SIG-M5 treated with dmso at 0.1 percent for 504 hours (cell line): ENCODE measurements at regions not wholly inside any gene's neighbourhood (a gene's known extent, or its start where the extent isn't known, plus 50 kb on each side); places are given as distances from the start of the nearest gene placed in this dataset.

Experiments used
- DNase-seq: peaks from one replicate; lab custom pipeline; 2025; ENCODE audit not compliant: unreplicated experiment; lab: John Stamatoyannopoulos, UW

DNA sequence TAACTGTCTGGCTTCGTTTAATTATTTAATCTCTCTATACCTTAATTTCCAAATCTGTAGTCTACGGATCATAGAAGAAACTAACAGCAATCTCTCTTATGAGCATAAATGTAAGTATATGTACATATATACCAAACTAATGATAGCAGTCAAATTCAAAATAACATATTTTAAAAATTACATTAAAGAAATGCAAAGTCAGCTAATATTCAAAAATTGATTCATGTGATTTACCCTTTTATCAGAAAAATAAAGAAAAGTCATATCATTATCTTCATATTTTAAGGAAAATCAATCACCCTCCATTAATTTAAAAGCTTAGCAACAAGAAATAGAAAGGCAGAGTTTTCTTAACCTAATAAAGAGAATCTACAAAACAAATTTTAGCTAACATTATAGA is 575.9 kb downstream of the IRS1 start:
- DNase-seq: no peak

GRCh38 chr2:226220511-226220910 is 579.1 kb downstream of the IRS1 start:
- no peak for DNase-seq

- no peak for DNase-seq
These were observed 582.4 kb downstream of the IRS1 start for GRCh38 chr2:226217191-226217590.

DNA sequence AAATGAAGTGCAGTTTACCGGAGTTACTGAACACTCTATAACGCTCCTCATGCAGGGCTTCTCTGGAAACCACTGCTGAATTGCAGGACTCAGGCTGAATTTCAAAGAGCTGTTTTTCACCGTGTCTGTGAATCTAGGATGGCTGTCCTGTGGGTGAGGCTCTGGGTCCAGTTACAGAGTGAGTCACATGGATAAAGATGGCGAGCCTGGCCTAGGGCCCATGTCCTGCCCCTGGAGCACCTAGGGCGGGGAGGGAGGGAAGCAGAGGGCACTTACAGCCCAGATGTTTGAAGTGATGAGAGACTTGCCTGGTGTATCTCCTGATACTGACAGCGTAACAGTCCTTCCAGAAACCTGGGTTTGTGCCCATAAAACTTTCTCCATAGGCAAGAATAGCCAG is 583.0 kb downstream of the IRS1 start:
- no peak for DNase-seq

DNA sequence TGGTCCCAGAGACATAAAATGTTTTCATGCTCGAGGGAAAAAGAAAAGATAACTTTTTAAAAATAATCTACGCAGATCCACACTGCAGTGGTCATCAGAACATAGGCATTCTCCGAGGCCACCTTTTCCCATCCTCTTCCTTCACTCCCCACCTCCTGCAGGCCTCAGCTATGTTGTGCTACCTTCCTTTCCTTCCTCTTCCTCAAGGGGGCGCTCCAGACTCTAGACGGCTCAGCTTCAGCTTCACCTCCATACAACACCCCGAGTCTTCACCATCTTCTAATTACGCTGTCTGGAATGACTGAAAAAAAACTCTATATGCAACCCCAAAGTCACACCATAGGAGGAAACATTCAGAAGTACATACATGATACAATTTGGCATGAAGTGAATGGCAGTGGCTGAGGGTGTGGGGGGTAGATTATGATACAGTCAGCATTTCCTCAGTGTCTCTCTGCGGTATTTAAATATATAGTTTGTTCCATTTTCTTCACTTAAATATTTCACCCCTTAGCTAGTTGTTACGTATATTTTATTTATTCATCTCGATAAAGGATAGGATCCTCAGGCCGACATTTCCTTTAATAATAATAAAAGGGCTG is 583.6 kb downstream of the IRS1 start:
- peak; percentile 70 for DNase-seq

DNA sequence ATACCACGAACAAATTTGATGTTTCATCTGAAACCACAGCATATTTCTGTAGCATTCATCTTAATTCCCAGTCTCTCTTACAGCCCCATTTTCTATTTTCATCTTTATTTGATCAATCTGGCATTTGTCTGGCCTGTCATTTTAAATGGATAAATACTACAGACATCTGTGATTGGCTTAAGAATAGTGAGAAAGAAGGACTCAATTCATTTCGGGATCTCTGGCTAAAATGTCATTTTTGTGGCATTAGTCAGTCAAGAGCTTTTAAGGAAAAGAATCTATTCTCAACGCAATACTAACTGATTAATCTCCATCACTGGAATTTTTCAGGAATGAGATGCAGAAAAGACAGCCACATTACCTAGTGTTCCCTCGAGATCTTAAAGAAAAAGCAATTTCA is 585.9 kb downstream of the IRS1 start:
- no peak for DNase-seq

- no peak for DNase-seq
These were observed 588.2 kb downstream of the IRS1 start for GRCh38 chr2:226211439-226211838.

DNA sequence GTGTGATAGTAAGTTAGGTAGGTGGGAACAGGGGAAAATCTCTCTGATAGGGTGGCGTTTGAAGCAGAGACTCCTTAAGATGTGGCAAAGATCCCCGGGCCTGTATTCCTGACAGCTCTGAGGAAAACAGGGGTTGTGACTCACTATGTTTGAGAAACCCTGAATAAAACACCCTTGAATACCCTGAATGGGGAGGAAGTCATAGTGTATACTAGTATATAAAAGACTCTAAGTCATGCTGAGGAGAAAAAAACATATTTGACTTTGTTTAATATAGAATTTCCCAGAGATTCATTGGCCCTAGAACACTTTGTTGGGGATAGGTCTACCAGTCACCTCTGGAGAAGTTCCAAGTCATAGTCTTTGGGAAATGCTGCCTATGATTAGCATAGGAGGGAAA is 590.9 kb downstream of the IRS1 start:
- no peak for DNase-seq

DNA sequence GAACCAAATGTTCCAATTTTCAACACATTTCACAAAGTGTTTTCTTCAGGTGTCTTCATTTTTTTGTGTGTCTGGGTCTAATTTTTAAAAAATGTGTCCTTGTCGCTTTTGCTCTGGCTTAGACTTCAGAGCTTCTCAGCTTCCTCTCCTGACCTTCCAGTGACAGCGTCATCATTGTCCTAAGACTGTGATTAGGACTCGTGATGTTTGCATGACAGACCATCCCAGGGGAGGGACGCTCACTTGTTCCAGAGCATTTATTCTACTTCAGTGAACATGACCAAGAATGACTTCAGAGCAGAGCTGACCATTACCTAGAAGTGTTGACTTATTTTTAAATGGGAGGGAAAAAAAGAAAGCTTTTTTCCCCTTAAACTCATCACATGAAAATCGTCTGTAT is 591.9 kb downstream of the IRS1 start:
- no peak for DNase-seq

DNA sequence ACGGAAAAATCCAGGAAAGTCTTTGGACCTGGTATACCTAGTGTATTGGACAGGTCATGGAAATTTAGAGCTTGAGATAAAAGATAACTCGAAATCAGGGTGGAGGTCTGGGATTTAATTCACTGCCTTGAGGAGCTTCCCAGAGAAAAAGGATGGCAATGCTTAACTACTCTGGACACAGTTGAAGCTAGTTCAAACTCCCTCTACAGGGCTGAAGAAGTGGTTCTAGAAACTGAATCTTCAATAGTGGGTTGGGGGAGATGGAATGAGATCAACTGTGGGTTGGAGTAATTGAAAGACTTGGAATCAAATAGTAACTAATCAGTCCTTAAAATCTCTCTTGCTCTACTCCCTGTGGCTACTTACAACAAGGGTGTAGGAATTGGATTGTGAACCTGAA is 600.1 kb downstream of the IRS1 start:
- DNase-seq: no peak

- DNase-seq: no peak
These were observed 600.7 kb downstream of the IRS1 start for GRCh38 chr2:226198956-226199355.

DNA sequence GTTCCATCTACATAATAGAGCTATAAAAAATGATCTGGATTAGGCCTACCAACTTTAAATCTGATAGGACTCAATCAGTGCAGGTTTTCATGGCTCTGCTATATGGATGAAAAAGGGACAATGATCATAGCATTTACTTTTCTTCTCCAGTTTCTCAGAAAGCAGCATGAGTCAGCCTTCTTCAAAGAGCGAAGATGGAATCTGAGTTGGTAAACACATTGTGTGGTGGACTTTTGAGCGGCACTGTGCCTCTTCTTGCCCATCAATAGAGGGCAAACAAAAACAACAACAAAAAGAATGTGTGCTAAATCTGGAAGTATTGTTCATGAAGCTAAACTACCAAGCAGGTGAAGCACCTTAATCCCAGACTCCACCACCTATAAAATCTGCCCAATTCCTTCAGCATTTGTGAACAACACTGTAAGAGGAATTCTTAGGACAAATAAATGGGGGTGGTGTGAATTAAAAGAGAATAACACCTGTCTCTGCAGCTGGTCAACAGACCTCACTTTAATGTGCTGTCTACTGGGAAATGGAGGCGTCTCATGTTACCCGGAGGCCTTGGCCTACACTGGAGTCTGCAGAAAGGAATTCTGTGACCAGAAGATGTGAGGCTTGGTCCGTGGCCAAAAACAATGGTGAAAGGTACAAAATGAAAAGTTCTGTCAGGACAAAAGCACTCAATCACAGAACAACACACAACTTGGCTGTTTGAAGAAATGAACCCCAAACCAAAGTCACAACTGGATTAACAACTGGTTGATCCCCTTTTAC is 609.0 kb downstream of the IRS1 start:
- no peak for DNase-seq

DNA sequence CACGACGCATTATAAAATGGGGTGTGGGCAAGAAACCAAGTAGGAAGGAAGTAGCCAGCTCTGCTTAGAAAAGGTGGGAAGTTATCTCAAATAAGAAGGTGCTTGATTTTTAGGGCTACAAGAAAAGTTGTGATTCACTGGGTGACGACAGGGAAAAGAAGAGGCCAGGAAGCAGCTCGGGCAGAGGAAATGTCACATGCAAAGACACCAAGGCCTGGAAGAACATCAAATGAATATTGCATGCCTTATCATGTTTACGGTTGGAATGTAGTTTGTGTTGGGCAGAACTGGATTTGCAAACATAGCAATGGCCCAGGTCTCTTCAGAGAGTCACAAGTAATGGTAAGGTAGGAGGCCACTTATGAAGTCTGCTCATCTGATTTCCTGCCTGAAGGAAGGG is 610.6 kb downstream of the IRS1 start:
- DNase-seq: no peak

- no peak for DNase-seq
These were observed 612.0 kb downstream of the IRS1 start for GRCh38 chr2:226187616-226188015.

DNA sequence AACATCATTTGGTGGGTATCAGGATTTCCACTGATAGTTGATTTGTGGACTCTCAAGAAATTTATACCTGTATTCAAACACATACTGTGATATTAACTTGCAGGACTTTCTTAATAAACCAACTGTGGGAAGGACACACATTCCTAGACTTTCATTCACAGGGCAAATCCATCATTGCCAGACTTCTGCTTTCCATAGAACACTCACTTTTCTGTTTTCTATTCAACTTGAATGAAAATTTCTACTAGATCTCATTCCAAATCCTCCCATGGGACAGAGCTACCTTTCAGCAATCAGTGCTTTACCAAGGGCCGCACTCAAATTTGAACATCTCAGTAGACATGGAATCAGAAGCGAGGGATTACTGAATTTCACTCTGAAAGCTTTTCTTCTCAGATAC is 612.5 kb downstream of the IRS1 start:
- DNase-seq: no peak

DNA sequence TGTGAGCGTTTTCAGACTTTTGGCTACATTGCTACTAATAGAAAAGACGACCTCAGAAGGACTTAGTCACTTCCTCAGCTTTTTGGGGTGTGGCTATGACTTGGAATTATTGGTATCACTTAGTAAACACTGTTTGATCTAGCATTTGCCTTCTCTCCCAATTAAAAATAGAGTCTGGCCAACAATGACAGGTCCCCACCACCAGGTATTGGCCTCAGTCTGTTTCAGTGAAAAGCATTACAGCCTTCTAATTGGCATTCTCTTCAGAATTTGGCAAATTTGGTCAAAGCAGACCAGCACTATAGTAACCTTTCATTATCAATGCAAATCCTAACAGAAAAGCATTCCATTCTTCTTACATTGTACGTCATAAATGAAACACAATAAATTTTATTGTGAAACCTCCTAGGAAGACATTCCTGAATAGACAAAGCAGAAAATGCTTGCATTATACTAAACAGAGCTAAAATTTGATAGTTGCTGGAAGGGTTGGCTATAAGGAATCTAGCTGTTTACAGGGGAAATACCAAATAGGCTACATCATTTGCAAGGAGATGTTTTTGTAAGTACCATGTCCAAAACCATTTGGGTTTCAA is 613.9 kb downstream of the IRS1 start:
- peak; percentile 11 for DNase-seq

- DNase-seq: no peak
These were observed 614.5 kb downstream of the IRS1 start for GRCh38 chr2:226184940-226185615.

DNA sequence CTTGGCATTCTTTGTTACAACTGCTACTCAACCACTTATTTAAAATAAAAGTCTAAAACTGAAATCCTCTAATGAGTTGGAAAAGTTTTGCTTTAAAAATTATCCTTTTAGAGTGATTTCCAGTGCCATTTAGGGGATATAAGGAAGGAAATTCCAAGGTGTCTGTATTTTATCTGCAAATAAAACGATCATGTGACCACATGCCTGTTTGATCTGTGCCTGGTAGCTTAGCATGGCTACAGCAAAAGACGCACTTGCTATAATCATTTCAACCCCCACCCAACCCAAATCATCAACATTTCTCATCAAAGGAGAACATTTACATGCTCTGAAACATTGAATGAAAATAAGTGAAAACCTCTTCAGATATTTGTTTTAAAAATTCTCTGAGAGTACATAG is 615.1 kb downstream of the IRS1 start:
- no peak for DNase-seq

DNA sequence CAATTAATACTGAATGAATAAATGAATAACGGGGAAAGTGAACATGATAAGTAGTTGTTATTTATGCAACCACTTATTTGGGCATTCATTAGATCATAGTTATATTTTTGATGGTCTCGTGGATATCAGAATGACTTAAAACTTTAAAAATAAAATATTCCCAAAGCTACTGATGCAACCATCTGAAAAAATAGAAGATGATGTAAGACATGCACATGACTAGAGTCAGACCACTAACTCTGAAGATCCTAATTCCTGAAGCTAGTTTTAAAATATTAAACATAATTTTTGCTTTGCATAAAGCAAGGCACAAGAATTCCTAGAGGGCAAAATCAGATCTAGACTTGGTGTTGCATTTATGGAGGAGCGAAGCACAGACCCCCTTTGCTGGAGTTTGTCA is 616.1 kb downstream of the IRS1 start:
- no peak for DNase-seq

DNA sequence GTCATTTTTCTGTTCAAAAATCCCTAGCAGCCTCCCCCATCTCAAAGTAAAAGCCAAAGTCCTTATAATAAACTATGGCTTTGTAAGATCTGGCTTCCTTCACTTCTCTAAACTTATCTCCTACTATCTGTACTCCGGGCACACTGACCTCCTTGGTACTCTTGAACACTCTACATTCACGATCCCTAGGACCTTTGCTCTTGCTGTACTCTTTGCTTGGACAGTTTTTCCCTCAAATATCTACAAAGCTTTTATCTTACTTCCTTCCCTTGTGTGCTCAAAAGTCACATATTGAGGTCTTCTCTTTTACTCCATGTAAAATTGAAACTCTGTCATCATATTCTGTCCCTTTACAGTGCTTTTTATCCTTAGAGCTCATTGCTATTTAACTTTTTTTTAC is 616.6 kb downstream of the IRS1 start:
- no peak for DNase-seq

DNA sequence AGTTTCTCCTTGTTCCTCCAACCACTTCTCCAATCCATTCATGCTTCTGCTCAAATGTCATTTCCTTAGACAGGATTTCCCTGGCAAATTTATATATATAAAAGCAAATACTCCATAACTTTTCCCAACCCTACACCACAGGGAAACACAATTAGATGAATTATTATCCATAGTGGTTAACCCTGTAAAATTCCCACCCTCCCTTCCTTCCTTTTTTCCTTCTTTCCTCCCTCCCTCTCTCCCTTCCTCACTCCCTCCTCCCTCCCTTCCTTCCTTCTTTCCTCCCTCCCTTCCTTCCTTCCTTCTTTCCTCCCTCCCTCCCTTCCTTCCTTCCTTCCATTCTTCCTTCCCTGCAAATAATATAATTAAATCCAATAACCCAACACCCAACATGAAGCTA is 617.7 kb downstream of the IRS1 start:
- DNase-seq: no peak

- DNase-seq: no peak
These were observed 619.2 kb downstream of the IRS1 start for GRCh38 chr2:226180281-226180884.
